ENCODE measurements at regions not wholly inside any gene's neighbourhood (a gene's known extent, or its start where the extent isn't known, plus 50 kb on each side); places are given as distances from the start of the nearest gene placed in this dataset.
A peak's percentile ranks its signal among the peaks of the same experiment; 100 is the strongest.

GRCh38 chr21:31446226-31446855, 102.3 kb upstream of the TIAM1 start:
- no peak for DNase-seq
- no peak overlapping the region for H3K4me3 ChIP-seq
- intact Hi-C loops (cut with DNase I): no loop called here
- H3K4me1 ChIP-seq: no peaks in the 10 kb centered on the region
- 60 to 67% (median 65%) methylated on average over 8 of the region's 8 CpGs for WGBS, 3 donors
- TF ChIP-seq CTCF (IDR thresholded peaks at IDR 0.05): no peak
- no peak for ATAC-seq
- no peak overlapping the region for H3K27ac ChIP-seq
- H3K36me3 ChIP-seq (ENCODE audit: insufficient read depth in 1 of 2, low read depth in 1 of 2): no peaks in the 10 kb centered on the region
- peaks cover 4% of the 10 kb centered on the region for H3K9me3 ChIP-seq
- H3K27me3 ChIP-seq (ENCODE audit: insufficient read depth in 3 of 3, low read length in 2 of 3): no peaks in the 10 kb centered on the region

GRCh38 chr21:31445137-31445536, 101.1 kb upstream of the TIAM1 start:
- DNase-seq: no peak
- intact Hi-C loops (cut with DNase I): no loop called here
- ATAC-seq: no peak
- Histone ChIP-seq H3K27ac (no peak overlapping the region), H3K36me3 (ENCODE audit: insufficient read depth in 1 of 2, low read depth in 1 of 2) (no peaks in the 10 kb centered on the region), H3K27me3 (ENCODE audit: insufficient read depth in 3 of 3, low read length in 2 of 3) (no peaks in the 10 kb centered on the region), H3K9me3 (peaks cover 9% of the 10 kb centered on the region), H3K4me1 (no peaks in the 10 kb centered on the region), H3K4me3 (no peak overlapping the region)
- whole genome bisulfite sequencing, 3 donors: 85 to 92% (median 90%) methylated on average over 4 of the region's 4 CpGs
- TF ChIP-seq CTCF (IDR thresholded peaks at IDR 0.05): no peak

- ATAC-seq: no peak
- no peak overlapping the region for H3K4me3 ChIP-seq
- no peak for TF ChIP-seq CTCF (IDR thresholded peaks at IDR 0.05)
- DNase-seq: peak in 1 of 2 donors; percentile 25
- H3K27me3 ChIP-seq (ENCODE audit: insufficient read depth in 3 of 3, low read length in 2 of 3): no peaks in the 10 kb centered on the region
- intact Hi-C loops (cut with DNase I): no loop called here
- H3K27ac ChIP-seq: no peak overlapping the region
- WGBS, 3 donors: 37 to 47% (median 40%) methylated on average over 8 of the region's 8 CpGs
- no peaks in the 10 kb centered on the region for H3K36me3 ChIP-seq (ENCODE audit: insufficient read depth in 1 of 2, low read depth in 1 of 2)
- peaks cover 9% of the 10 kb centered on the region for H3K9me3 ChIP-seq
- H3K4me1 ChIP-seq: no peaks in the 10 kb centered on the region
Observed at GRCh38 chr21:31443736-31444521, 99.9 kb upstream of the TIAM1 start.

- intact Hi-C loops (cut with DNase I): no loop called here
- Histone ChIP-seq H3K27me3 (ENCODE audit: insufficient read depth in 3 of 3, low read length in 2 of 3) (no peaks in the 10 kb centered on the region), H3K4me3 (no peak overlapping the region), H3K27ac (no peak overlapping the region), H3K4me1 (no peaks in the 10 kb centered on the region), H3K9me3 (peaks cover 9% of the 10 kb centered on the region), H3K36me3 (ENCODE audit: insufficient read depth in 1 of 2, low read depth in 1 of 2) (no peaks in the 10 kb centered on the region)
- ATAC-seq: no peak
- WGBS, 3 donors: 72 to 77% (median 76%) methylated on average over 6 of the region's 6 CpGs
- DNase-seq: no peak
- TF ChIP-seq CTCF (IDR thresholded peaks at IDR 0.05): no peak
Observed at GRCh38 chr21:31442339-31442738, 98.3 kb upstream of the TIAM1 start.
